ENCODE measurements at regions not wholly inside any gene's neighbourhood (a gene's known extent, or its start where the extent isn't known, plus 50 kb on each side); places are given as distances from the start of the nearest gene placed in this dataset.
A peak's percentile ranks its signal among the peaks of the same experiment; 100 is the strongest.

DNA sequence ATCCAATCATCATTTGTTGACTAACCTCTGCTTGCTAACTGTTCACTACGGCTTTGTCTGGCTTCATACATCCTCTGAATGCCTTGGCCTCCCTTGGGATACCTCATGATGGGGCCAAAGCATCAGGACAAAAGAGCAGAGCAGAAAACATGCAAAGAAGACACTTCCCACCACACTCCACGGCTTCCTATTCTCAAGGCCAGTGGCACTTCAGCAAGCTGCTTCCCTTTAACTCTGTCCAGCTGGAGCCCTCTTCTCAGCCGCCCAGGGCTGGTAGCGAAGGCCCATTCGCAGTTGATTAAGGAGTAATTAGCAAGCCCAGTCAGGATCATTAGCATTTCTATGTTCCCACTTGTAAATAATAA lies 224.3 kb upstream of the FGGY start:
- Mint-ChIP-seq H3K27ac (peak overlapping the region; percentile 82), H3K36me3 (peaks cover 0 to 7% of the 10 kb centered on the region in 2 donors), H3K27me3 (no peaks in the 10 kb centered on the region), H3K9me3 (peaks cover 0 to 5% of the 10 kb centered on the region in 2 donors), H3K4me3 (peak overlapping the region; percentile 20 to 22), H3K4me1 (peaks cover 19 to 27% of the 10 kb centered on the region in 2 donors)
- DNase-seq, result no peak
- ATAC-seq (replicated peaks), result peak; percentile 16 to 29

DNA sequence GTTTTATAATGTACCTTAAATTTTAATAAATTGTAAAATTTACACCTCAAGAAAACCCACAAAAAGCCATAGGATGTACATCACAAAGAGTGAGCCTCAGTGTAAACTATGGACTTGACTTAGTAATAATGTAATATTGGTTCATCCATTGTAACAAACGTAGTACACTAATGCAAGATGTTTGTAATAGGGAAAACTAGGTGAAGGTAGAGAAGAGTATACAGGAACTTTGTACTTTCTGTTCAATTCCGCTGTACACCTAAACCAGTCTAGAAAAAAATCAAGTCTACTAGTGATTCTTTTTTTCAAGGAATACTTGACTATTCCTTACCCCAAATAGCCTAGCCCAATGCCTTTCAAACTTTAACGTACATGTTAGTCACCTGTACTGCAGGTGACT lies 222.3 kb upstream of the FGGY start:
- no peak overlapping the region for H3K27ac Mint-ChIP-seq
- peaks cover 19 to 27% of the 10 kb centered on the region in 2 donors for H3K4me1 Mint-ChIP-seq
- no peak for ATAC-seq (replicated peaks)
- peaks cover 0 to 5% of the 10 kb centered on the region in 2 donors for H3K9me3 Mint-ChIP-seq
- H3K4me3 Mint-ChIP-seq, result no peak overlapping the region
- no peak for DNase-seq
- no peaks in the 10 kb centered on the region for H3K27me3 Mint-ChIP-seq
- peaks cover 0 to 7% of the 10 kb centered on the region in 2 donors for H3K36me3 Mint-ChIP-seq

DNA sequence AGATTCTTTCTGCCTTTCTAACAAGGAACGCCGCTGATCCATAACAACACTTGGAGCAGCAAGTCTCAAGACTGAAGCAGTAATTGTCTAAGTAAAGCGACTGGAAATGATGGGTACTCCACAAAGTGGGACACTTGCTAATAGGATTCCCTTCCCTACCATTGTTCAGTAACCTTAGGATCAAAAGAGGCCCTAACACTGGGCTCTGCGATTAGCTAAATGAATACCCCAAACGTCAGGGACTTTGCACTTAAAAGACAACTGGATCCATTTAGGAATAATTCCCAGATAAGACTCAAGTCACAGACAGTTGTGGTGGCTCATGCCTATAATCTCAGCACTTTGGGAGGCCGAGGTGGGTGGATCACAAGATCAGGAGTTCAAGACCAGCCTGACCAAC lies 221.9 kb upstream of the FGGY start:
- DNase-seq (no peak), ATAC-seq (replicated peaks) (no peak)
- Mint-ChIP-seq H3K27ac (no peak overlapping the region), H3K27me3 (no peaks in the 10 kb centered on the region), H3K4me3 (no peak overlapping the region), H3K9me3 (peaks cover 0 to 5% of the 10 kb centered on the region in 2 donors), H3K36me3 (peaks cover 0 to 7% of the 10 kb centered on the region in 2 donors), H3K4me1 (peaks cover 19 to 27% of the 10 kb centered on the region in 2 donors)

DNA sequence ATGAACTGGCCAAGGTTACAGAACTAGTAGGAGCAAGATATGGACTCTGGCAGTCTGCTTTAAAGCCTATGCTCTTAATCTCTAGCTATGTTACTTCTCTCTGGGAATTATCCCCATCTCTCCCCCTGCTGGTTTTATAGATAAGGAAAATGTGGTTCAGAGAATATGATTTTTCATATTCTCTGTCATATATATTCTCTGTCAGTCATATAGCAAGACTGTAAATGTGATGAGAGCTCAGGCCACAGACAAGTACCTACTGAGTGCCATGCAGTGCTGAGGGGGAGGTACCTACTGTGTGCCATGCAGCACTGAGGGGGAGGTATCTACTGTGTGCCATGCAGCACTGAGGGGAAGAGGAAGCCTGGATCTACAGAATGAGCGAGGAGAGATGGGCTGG lies 220.3 kb upstream of the FGGY start:
- H3K27me3 Mint-ChIP-seq, result peaks cover 0 to 3% of the 10 kb centered on the region in 2 donors
- no peak overlapping the region for H3K27ac Mint-ChIP-seq
- no peak overlapping the region for H3K4me3 Mint-ChIP-seq
- peaks cover 0 to 5% of the 10 kb centered on the region in 2 donors for H3K9me3 Mint-ChIP-seq
- DNase-seq (no peak), ATAC-seq (replicated peaks) (no peak)
- peaks cover 0 to 7% of the 10 kb centered on the region in 2 donors for H3K36me3 Mint-ChIP-seq
- peaks cover 10 to 13% of the 10 kb centered on the region in 2 donors for H3K4me1 Mint-ChIP-seq

DNA sequence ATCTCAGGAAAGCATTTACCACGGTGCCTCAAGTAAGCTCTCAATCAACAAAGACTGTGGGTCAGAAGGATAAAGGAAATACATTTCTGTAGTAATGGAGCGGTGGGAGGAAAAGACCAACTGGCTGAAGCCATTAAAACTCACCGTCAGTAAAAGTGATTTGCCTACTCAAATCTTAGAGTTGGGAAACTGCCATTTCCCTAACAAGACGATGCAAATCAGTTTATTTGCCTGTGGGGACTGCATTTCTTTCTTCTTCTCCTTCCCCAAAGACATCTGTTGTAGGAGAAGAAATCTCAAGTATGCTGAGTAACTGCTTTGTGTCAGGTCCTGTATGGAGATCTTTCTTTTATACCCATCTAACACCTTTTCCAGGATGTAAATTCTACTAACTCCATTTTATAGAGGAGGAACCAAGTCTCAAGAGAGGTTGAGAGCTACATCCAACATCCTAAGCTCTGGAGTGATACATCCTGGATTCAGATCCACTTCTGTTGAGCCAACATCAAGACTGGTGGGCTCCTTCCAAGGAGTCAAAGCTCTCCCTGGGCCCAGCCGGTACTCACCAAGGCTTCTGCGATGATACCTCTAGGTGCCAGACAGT lies 219.3 kb upstream of the FGGY start:
- Mint-ChIP-seq H3K9me3 (peaks cover 0 to under 1% of the 10 kb centered on the region in 2 donors), H3K27ac (no peak overlapping the region), H3K4me1 (peaks cover 4 to 5% of the 10 kb centered on the region in 2 donors), H3K36me3 (peaks cover 0 to 3% of the 10 kb centered on the region in 2 donors), H3K27me3 (peaks cover 0 to 3% of the 10 kb centered on the region in 2 donors), H3K4me3 (no peak overlapping the region)
- ATAC-seq (replicated peaks) (no peak), DNase-seq (no peak)

DNA sequence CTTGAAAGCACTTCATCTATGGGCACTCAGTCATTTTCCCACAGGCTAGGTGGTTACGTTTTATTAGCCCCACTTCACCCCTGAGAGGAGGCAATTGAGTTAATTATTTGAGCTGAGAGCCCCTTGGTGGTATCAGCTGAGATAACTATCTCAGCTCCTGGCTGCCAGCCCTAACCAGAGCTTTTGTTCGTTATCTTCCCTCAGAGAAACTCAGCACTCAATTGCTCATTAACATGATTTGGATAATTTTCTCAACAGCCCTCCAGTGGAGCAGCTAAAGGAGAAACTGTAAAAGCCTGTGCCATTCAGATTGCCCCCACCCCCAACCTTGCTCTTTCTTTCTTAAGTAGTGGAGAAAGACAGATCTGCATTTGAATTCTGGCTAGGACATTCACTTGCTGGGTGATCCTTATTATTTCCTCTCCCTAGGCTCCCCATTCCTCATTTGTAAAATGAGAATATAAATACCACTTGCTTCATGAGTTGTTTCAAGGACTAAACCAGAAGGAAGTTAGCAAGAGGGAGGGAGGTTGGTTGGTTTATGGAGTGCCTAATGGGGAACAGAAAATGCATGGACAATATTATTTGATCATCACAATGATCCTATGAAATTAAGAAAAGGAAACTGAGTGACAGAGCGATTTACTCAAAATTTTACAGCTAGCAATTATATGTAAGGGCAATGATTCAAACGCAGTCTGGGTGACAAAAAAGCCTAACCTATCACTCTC lies 218.7 kb upstream of the FGGY start:
- Mint-ChIP-seq H3K4me1 (peaks cover 0 to 3% of the 10 kb centered on the region in 2 donors), H3K9me3 (no peaks in the 10 kb centered on the region), H3K4me3 (no peak overlapping the region)

DNA sequence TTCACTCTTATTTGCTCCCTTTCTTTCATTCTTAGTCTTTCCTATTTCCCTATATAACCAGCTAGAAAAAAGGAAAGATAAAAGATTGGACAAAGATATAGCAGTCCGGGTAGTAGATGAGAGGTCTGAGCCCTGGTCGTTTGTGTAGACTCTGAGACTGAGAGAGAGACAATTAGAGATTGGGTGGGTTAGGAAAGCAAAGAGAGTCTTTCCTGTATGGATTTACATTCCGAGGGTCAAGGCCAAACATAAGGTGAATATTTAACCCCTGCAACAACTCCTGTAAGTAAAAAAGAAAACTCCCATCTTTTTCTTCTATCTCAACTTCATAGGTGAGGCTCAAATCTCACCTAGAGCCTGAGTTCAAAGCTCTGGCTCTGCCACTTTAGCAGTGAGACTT lies 218.0 kb upstream of the FGGY start:
- no peaks in the 10 kb centered on the region for H3K9me3 Mint-ChIP-seq
- H3K4me1 Mint-ChIP-seq, result peaks cover under 1 to 3% of the 10 kb centered on the region in 2 donors
- ATAC-seq (replicated peaks) (no peak), DNase-seq (no peak)
- H3K27me3 Mint-ChIP-seq, result peaks cover 0 to 3% of the 10 kb centered on the region in 2 donors
- H3K36me3 Mint-ChIP-seq, result no peaks in the 10 kb centered on the region
- H3K4me3 Mint-ChIP-seq, result no peak overlapping the region
- no peak overlapping the region for H3K27ac Mint-ChIP-seq

More for the DNA sequence above, 218.7 kb upstream of the FGGY start:
- peaks cover 0 to 3% of the 10 kb centered on the region in 2 donors for H3K27me3 Mint-ChIP-seq
- H3K27ac Mint-ChIP-seq, result no peak overlapping the region
- H3K36me3 Mint-ChIP-seq, result peaks cover 0 to under 1% of the 10 kb centered on the region in 2 donors
- DNase-seq, result no peak
- no peak for ATAC-seq (replicated peaks)

DNA sequence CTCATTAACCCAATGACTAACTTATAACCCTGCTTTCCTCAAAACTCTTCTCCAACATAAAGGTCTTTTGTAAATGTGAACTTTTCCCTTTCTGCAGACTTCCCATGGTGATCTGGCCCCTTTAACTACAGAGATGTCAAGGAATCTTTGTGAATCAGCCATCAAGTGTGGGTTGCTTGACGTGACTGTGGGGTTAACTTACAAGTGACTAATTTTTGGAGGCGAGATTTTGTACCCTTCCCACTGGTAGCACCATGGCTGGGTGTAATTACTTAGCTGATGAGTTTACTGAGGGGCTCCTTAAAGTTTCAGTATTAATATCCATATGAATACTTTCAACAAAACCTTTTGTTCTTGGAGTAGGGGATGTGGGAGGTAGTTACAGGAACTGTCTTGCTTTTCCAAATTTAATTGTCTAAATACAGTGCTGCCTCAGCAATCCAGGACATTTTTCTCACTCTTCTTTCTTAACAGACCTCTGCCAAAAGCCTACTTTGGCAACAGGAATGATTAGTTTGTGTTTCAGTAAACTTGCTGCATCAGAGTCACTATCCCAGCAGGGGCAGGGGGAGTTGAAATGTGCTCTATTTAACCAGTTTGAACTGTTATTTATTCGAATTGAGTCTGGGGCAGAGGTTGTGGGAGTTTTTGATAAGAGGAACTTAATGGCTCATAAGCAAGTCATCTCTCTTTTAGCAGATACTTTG lies 217.3 kb upstream of the FGGY start:
- no peak overlapping the region for H3K4me3 Mint-ChIP-seq
- peaks cover 0 to 5% of the 10 kb centered on the region in 2 donors for H3K36me3 Mint-ChIP-seq
- H3K4me1 Mint-ChIP-seq, result peaks cover 7 to 10% of the 10 kb centered on the region in 2 donors
- H3K9me3 Mint-ChIP-seq, result no peaks in the 10 kb centered on the region
- ATAC-seq (replicated peaks), result no peak
- no peak overlapping the region for H3K27ac Mint-ChIP-seq
- no peak for DNase-seq
- H3K27me3 Mint-ChIP-seq, result peaks cover 0 to 3% of the 10 kb centered on the region in 2 donors

DNA sequence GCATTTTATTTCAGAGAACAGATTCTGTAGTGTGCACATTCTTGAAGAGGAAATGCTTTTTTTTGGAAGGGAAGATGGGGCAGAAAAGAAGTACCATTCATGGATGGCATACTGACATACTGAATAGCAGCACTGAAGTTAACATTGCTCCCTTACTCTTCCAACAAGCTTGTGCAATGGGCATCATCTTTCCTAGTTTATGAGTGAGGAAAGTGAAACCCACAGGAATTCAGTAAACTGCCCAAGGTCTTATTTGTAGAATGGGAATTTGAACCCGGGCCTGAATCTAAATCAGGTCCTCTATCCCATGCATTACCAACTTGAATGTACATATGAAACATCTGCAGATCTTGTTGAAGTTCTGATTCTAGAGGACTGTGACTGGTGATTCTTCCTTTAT lies 215.7 kb upstream of the FGGY start:
- no peak for DNase-seq
- Mint-ChIP-seq H3K27me3 (peaks cover 0 to 3% of the 10 kb centered on the region in 2 donors), H3K27ac (no peak overlapping the region), H3K4me1 (peaks cover 9 to 11% of the 10 kb centered on the region in 2 donors), H3K9me3 (no peaks in the 10 kb centered on the region), H3K4me3 (no peak overlapping the region), H3K36me3 (peaks cover 0 to 6% of the 10 kb centered on the region in 2 donors)
- no peak for ATAC-seq (replicated peaks)

DNA sequence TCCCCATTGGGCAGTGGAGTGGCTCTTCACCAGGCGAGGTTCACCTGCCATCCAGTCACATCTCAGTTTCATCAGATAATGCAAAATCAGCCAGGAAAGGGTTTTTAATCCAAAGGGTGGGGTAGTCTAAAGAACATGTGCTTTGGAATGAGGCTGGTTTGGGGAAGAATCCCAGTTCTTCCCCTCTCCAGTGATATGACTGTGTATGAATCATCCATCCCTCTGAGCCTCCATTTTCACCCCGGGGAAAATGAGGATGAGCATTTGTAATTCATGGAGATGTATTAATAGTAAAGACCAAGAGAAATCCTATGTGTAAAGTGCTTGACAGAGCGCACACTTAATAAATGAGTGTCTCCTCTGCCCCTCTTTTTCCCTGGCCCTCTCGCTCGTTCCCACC lies 215.1 kb upstream of the FGGY start:
- DNase-seq (no peak), ATAC-seq (replicated peaks) (no peak)
- Mint-ChIP-seq H3K9me3 (no peaks in the 10 kb centered on the region), H3K4me1 (peaks cover 8 to 9% of the 10 kb centered on the region in 2 donors), H3K4me3 (no peak overlapping the region), H3K36me3 (peaks cover 0 to 6% of the 10 kb centered on the region in 2 donors), H3K27me3 (peaks cover 0 to 3% of the 10 kb centered on the region in 2 donors), H3K27ac (no peak overlapping the region)

DNA sequence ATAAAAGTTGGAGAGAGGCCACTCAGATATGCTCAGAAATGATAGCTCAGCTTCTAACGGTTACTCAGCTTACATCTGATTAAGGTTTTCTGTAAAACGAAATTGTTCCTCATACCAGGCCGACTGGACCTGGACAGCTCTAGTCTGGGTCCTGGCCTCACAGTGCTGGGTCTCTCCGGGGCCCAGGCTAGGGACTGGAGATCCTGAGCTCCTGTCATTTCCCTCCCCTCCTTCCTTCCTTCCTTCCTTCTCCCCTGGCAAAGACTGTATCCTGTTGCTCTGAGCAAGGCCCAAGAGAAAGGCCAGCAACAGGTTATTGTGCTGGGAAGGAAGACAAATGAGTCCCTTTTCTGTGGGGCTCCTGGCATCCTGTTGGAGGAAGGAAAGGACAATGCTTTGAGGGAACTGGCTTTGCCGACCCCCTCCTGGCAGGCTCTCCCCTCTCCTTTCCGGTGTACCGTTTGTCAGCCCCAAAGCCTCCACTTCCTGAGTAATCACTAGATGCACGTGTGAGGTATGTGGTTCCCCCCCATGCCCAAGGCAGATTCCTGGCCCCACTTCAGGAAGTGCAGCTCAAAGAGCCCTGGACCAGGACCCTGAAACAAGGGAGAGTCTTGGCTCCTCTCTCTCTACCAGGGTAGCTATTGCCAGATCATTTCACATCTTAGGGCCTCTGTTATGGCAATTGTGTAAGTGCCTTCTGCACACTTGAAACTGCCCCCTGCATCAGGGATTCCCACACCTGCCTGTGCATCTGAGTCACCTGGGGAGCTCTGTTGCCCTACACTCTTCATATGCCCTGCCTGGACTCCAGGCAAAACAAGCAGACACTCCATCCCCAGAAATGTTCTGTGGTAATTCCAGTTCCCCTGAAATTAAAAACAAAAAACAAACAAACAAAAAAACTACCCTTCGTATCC lies 212.7 kb upstream of the FGGY start:
- ATAC-seq (replicated peaks) (no peak), DNase-seq (no peak)
- Mint-ChIP-seq H3K36me3 (peaks cover 2 to 17% of the 10 kb centered on the region in 2 donors), H3K9me3 (peaks cover 3 to 8% of the 10 kb centered on the region in 2 donors), H3K27ac (peak overlapping the region; percentile 74), H3K4me3 (no peak overlapping the region), H3K4me1 (peaks cover 8 to 9% of the 10 kb centered on the region in 2 donors), H3K27me3 (peaks cover 0 to 3% of the 10 kb centered on the region in 2 donors)

DNA sequence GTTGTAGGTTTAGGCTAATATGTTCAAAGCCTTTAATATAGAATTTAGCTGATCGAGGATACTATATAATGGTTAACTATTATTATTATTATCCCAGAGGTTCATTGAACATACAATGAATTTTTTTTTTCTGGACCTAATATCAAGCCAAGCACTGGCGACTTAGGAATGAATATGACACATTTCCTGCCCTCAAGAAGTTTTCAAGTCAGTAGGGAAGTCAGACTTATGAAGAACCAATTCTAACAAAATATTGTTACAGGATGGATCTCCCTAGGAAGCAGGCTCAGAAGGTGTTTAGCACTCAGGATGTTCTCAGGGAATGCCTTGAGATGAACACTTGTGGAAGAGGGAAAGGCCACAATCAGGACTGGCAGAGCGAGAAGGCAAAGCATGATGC lies 211.8 kb upstream of the FGGY start:
- H3K4me3 Mint-ChIP-seq, result no peak overlapping the region
- peaks cover 0 to 3% of the 10 kb centered on the region in 2 donors for H3K27me3 Mint-ChIP-seq
- peaks cover 3 to 13% of the 10 kb centered on the region in 2 donors for H3K9me3 Mint-ChIP-seq
- no peak overlapping the region for H3K27ac Mint-ChIP-seq
- H3K4me1 Mint-ChIP-seq, result peaks cover 8 to 9% of the 10 kb centered on the region in 2 donors
- ATAC-seq (replicated peaks), result no peak
- DNase-seq, result no peak
- peaks cover 2 to 18% of the 10 kb centered on the region in 2 donors for H3K36me3 Mint-ChIP-seq

DNA sequence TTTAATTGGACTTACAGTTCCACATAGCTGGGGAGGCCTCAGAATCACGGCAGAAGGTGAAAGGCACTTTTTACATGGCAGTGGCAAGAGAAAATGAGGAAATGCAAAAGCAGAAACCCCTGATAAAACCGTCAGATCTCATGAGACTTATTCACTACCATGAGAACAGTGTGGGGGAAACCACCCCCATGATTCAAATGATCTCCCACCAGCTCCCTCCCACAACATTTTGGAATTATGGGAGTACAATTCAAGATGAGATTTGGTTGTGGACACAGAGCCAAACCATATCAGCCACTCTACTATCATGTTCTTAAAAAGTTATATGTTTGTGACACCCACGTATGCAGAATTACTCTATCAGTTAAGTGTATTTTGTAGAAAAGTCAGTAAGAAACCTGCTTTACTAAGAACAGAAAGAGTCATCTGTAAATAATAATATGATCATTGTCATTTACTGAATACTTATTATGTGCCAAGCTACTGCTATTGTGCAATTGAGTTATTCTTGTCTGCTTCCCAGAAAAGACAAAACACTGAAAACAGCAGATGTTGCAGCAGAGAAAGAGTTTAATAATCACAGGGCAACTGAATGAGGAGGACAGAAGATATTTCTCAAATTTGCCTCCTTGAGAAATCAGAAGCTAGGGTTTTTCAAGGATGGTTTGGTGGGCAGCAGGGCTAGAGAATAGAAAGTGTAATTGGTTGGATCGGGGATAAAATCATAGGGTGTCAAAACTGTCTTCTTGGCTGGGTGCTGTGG lies 207.7 kb upstream of the FGGY start:
- Mint-ChIP-seq H3K4me1 (peaks cover 5 to 6% of the 10 kb centered on the region in 2 donors), H3K4me3 (no peak overlapping the region), H3K36me3 (peaks cover 2 to 17% of the 10 kb centered on the region in 2 donors), H3K27ac (no peak overlapping the region), H3K9me3 (peaks cover 3 to 13% of the 10 kb centered on the region in 2 donors), H3K27me3 (no peaks in the 10 kb centered on the region)
- DNase-seq (no peak), ATAC-seq (replicated peaks) (no peak)

All from stimulated activated naive B cell treated with anti-CD40 and anti-IgM and Interleukin-4, amounts not matched to agents 10 μg/mL and 1 μg/mL and 100 μg/mL, for 72 hours (primary cell).